ENCODE measurements at regions not wholly inside any gene's neighbourhood (a gene's known extent, or its start where the extent isn't known, plus 50 kb on each side); places are given as distances from the start of the nearest gene placed in this dataset.

GRCh38 chr18:46400449-46400848, 256.6 kb downstream of the LOXHD1 start:
- DNase-seq (ENCODE audit: low read depth): no peak
- no peak overlapping the region for H3K4me3 ChIP-seq (ENCODE audit: low read length)
- no peak for TF ChIP-seq CTCF (conservative IDR thresholded peaks at IDR 0.05; ENCODE audit: low read depth, low read length)

- no peak for TF ChIP-seq CTCF (conservative IDR thresholded peaks at IDR 0.05; ENCODE audit: low read depth, low read length)
- H3K4me3 ChIP-seq (ENCODE audit: low read length): no peak overlapping the region
- no peak for DNase-seq (ENCODE audit: low read depth)
Observed at GRCh38 chr18:46401486-46402070, 255.4 kb downstream of the LOXHD1 start.

GRCh38 chr18:46402396-46402795, 254.6 kb downstream of the LOXHD1 start:
- no peak for TF ChIP-seq CTCF (conservative IDR thresholded peaks at IDR 0.05; ENCODE audit: low read depth, low read length)
- H3K4me3 ChIP-seq (ENCODE audit: low read length): no peak overlapping the region
- no peak for DNase-seq (ENCODE audit: low read depth)

- H3K4me3 ChIP-seq (ENCODE audit: low read length): no peak overlapping the region
- no peak for DNase-seq (ENCODE audit: low read depth)
- TF ChIP-seq CTCF (conservative IDR thresholded peaks at IDR 0.05; ENCODE audit: low read depth, low read length): no peak
Observed at GRCh38 chr18:46402945-46403344, 254.1 kb downstream of the LOXHD1 start.

- no peak overlapping the region for H3K4me3 ChIP-seq (ENCODE audit: low read length)
- no peak for TF ChIP-seq CTCF (conservative IDR thresholded peaks at IDR 0.05; ENCODE audit: low read depth, low read length)
- DNase-seq (ENCODE audit: low read depth): no peak
Observed at GRCh38 chr18:46405832-46406538, 251.0 kb downstream of the LOXHD1 start.

- DNase-seq (ENCODE audit: low read depth): no peak
- H3K4me3 ChIP-seq (ENCODE audit: low read length): no peak overlapping the region
- no peak for TF ChIP-seq CTCF (conservative IDR thresholded peaks at IDR 0.05; ENCODE audit: low read depth, low read length)
Observed at GRCh38 chr18:46406539-46406932, 250.5 kb downstream of the LOXHD1 start.

Measured in retinal pigment epithelial cell (primary cell).